SJCRH30 (cell line): ENCODE measurements at regions not wholly inside any gene's neighbourhood (a gene's known extent, or its start where the extent isn't known, plus 50 kb on each side); places are given as distances from the start of the nearest gene placed in this dataset.
"Not testable (repeated sequence)": the region's sequence is repeated elsewhere in the genome, so short reads cannot be mapped to it uniquely, and the experiment has no call there.

Source experiments
- DNase-seq, 2 experiments: peaks; one replicate each; pipeline ENCODE4 v3.0.0-alpha.2; 2015 to 2020
- H3K27ac ChIP-seq: fragments of 250-450 bp; sonication (Bioruptor Pico); 2 replicates; pipeline ENCODE4 v1.5.1; 2020; ENCODE audit warnings: mild to moderate bottlenecking, moderate library complexity
- H3K27me3 ChIP-seq: fragments of 250-450 bp; sonication (Bioruptor Pico); 2 replicates; pipeline ENCODE4 v1.5.1; 2020; ENCODE audit warnings: mild to moderate bottlenecking, moderate library complexity
- H3K36me3 ChIP-seq: fragments of 250-450 bp; sonication (Bioruptor Pico); 2 replicates; pipeline ENCODE4 v1.5.1; 2020; ENCODE audit warnings: mild to moderate bottlenecking, moderate library complexity
- H3K4me1 ChIP-seq: fragments of 250-450 bp; sonication (Bioruptor Pico); 2 replicates; pipeline ENCODE4 v1.5.1; 2020; ENCODE audit warnings: mild to moderate bottlenecking, moderate library complexity
- H3K4me3 ChIP-seq: fragments of 250-450 bp; sonication (Bioruptor Pico); 2 replicates; pipeline ENCODE4 v1.5.1; 2020; ENCODE audit warnings: mild to moderate bottlenecking, moderate library complexity
- H3K9me3 ChIP-seq: fragments of 250-450 bp; sonication (Bioruptor Pico); replicated peaks from 2 replicates; pipeline ENCODE4 v1.5.1; 2020; ENCODE audit warnings: mild to moderate bottlenecking, moderate library complexity

DNA sequence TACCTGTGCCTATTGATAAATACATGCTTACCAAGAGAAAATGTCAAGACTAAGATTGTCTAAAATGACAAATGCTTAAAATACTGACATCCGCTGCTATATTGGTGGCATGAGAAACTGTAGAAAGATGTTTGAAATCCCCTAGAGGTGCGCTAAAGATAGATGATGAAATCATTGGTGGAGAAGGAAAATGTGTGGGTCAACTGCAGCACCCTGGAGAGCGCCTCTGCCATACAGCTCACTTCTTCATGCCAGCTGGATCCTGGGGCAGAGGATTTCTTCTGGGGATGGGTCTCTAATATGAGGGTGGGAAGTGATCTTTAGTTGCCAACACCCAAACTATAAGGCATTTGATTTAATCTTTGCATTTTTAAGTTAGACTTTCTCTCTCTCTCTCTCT lies 680.4 kb upstream of the POM121L12 start:
- Histone ChIP-seq H3K27me3 (no peaks in the 10 kb centered on the region; the same call in 1 of the 2 replicates), H3K27ac (no peak overlapping the region), H3K9me3 (no peaks in the 10 kb centered on the region), H3K4me3 (no peak overlapping the region), H3K4me1 (no peaks in the 10 kb centered on the region), H3K36me3 (no peaks in the 10 kb centered on the region)
- peak; percentile 28 to 49 for DNase-seq

DNA sequence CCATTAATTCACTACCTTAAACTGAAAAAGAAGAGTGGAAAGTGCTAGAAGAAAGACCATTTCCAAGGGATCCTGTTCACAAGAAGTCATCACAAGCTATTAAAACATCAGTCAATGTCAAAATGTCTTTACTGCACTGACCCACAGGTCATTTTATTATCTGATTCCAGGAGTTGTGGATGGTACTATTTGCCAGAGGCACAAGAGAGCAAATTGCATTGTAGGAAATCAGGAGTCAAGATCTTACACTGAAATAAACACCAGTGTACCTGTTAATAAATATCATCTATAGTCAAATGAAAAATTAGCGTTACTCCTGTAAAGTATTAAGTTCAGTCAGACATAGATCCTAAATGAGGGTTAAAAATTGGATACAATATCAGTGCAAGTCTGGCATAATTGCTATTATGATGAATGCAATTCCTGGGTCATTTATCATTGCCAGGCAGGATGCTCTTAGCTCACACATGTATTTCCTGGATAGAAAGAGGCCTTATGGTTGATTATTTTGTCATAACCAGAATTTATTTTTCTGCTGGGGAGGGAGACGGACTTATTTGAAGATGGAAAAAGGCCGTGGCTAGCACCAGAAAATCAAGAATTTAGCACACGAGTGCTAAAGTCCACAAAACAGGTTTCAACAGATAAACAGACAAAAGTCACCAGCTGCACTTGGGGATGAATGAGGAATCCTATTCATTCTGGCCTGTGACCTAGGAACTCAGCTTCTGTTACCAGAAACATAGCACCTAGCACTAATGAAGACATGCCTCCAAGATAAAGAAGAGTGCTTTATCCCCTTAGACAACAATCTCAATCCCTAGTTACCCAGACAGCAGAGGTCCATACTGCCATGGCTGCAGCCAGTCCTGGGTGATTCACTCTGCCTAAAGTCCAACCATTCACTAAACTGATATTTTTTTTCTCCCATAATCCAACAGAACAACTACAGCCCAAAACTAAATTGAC lies 683.1 kb upstream of the POM121L12 start:
- Histone ChIP-seq H3K9me3 (no peaks in the 10 kb centered on the region), H3K27ac (no peak overlapping the region), H3K27me3 (no peaks in the 10 kb centered on the region; the same call in 1 of the 2 replicates), H3K4me1 (no peaks in the 10 kb centered on the region), H3K36me3 (no peaks in the 10 kb centered on the region), H3K4me3 (no peak overlapping the region)
- no peak for DNase-seq

DNA sequence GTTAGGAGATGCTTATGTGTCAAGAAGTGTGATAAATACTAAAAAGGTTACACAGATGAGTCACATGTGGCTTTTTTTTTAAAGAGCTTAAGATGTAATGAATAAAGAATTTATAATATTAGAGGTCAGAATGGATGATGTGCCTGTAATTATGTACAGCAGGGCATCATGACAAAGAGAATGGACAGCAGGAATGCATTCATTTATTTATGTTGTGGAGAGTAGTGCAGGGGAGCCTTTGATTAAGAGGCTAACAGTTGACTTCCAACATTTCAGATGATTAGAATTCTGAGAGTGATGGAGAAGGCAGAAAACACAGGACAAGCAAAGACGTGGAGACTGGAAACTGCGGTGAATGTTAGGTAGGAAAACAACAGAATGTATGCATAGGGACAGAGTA lies 691.4 kb upstream of the POM121L12 start:
- Histone ChIP-seq H3K4me1 (no peaks in the 10 kb centered on the region), H3K27ac (no peak overlapping the region), H3K27me3 (no peaks in the 10 kb centered on the region), H3K9me3 (no peaks in the 10 kb centered on the region), H3K4me3 (no peak overlapping the region), H3K36me3 (no peaks in the 10 kb centered on the region)
- DNase-seq: no peak

DNA sequence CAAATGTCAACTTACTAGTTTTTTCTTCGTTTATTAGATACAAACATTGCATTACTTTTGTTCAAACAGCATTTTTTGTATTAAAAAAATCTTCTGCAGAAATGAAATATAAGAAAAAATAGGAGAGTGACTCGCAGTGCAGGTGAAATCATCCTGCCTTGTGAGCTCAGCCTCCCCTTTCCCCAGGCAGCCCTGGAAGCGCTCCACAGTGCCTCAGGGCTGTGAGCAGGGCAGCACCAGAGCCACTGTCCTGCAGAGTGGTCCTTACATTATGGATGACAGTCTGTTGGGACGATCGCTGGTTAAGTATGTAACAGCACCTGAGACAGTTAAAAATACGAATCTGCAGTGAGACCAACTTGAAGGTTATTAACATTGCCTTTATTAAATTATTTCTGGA lies 695.4 kb upstream of the POM121L12 start:
- Histone ChIP-seq H3K27ac (no peak overlapping the region), H3K4me1 (no peaks in the 10 kb centered on the region), H3K27me3 (no peaks in the 10 kb centered on the region), H3K9me3 (no peaks in the 10 kb centered on the region), H3K36me3 (no peaks in the 10 kb centered on the region), H3K4me3 (no peak overlapping the region)
- DNase-seq: no peak

DNA sequence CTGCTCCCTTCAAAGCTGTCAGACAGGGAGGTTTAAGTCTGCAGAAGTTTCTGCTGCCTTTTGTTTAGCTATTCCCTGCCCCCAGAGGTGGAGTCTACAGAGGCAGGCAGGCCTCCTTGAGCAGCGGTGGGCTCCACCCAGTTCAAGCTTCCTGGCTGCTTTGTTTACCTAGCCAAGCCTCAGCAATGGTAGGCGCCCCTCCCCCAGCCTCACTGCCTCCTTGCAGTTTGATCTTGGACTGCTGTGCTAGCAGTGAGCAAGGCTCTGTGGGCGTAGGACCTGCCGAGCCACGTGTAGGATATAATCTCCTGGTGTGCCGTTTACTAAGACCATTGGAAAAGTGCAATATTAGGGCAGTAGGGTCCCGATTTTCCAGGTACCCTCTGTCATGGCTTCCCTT lies 707.1 kb upstream of the POM121L12 start:
- not testable (repeated sequence) for H3K4me1 ChIP-seq, H3K36me3 ChIP-seq, H3K27ac ChIP-seq, H3K9me3 ChIP-seq, DNase-seq, H3K4me3 ChIP-seq, H3K27me3 ChIP-seq

DNA sequence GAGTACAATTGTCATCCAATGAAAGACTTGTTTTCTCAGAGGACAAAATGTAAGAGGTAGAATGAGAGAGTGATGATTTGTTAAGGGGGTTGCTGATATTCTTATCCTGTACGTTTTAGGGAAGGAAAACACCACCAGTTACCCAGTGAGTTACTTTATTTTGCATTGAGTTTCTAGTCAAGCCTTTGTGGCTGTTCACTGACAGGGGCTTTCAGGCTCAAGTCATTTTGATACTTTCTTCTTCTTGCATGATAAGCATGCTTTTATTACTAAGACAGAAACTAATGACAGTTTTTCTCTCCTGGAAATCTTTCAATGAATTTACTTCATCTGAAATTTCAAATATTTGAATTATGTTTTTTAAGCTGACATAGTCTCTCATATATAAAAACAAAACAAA lies 710.2 kb upstream of the POM121L12 start:
- H3K4me1 ChIP-seq: no peaks in the 10 kb centered on the region
- no peak for DNase-seq
- no peaks in the 10 kb centered on the region for H3K27me3 ChIP-seq
- H3K9me3 ChIP-seq: no peaks in the 10 kb centered on the region
- H3K27ac ChIP-seq: no peak overlapping the region
- H3K36me3 ChIP-seq: no peaks in the 10 kb centered on the region
- no peak overlapping the region for H3K4me3 ChIP-seq

DNA sequence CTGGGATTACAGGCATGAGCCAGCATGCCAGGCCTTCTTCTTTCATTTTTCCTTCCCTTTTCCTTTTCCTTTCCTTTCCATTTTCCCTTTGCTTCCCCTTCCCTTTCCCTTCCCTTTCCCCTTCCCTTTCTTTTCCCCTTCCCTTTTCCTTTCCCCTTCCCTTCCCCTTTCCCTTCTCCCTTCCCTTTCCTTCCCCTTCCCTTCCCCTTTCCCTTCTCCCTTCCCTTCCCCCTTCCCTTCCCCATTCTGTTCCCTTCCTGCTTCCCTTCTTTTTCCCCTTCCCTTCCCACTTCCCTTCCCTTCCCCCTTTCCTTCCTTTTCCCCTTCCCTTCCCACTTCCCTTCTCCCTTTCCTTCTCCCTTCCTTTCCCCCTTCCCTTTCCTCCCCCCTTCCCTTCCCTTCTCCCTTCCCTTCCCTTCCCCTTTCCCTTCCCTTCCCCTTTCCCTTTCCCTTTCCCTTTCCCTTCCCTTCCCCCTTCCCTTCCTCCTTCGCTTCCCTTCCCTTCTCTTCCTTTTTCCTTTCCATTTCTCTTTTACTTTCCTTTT lies 712.2 kb upstream of the POM121L12 start:
- Histone ChIP-seq H3K36me3 (no peaks in the 10 kb centered on the region), H3K4me1 (no peaks in the 10 kb centered on the region), H3K27ac (no peak overlapping the region), H3K4me3 (no peak overlapping the region), H3K9me3 (no peaks in the 10 kb centered on the region), H3K27me3 (no peaks in the 10 kb centered on the region)
- no peak for DNase-seq

DNA sequence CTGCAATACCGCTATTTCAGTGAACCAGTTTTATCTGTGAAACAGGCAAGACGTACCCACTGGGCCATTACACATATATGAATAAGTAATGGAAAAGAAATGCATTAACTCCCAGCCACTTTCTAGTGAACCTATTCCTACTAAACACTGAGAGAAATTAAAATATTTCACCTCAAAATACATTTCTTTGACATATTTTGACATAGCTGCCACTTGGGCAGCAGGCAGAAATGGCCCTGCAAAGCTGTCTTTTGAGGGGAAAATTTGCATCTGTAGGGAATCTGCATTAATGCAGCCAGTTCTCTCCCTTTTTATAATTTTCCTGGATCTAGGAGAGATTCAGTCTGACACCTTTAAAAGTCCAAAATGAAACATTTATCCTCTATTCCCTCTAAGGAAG lies 714.8 kb upstream of the POM121L12 start:
- no peaks in the 10 kb centered on the region for H3K9me3 ChIP-seq
- DNase-seq: no peak
- no peaks in the 10 kb centered on the region for H3K4me1 ChIP-seq
- no peak overlapping the region for H3K27ac ChIP-seq
- H3K27me3 ChIP-seq: no peaks in the 10 kb centered on the region
- H3K4me3 ChIP-seq: no peak overlapping the region
- no peaks in the 10 kb centered on the region for H3K36me3 ChIP-seq

DNA sequence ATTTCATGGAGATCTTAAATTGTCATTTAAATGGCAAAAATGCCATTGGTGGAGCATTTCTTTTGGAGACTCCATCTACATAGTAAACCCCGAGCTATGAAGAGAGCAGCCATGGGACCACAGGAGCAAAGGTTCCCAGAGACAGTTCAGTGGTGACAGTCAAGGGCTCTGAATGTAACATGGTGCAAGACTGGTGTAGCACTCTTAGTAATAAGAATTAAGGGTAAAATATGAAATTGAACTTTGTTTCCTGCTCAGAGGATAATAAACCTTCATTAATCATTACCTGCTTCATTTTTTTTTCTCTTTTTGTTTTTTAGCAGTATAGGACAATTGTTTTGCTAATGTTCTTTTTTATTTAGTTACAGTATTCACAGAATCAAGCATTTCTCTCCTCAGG lies 717.5 kb upstream of the POM121L12 start:
- no peak overlapping the region for H3K27ac ChIP-seq
- H3K4me1 ChIP-seq: no peaks in the 10 kb centered on the region
- H3K9me3 ChIP-seq: no peaks in the 10 kb centered on the region
- H3K36me3 ChIP-seq: no peaks in the 10 kb centered on the region
- H3K4me3 ChIP-seq: no peak overlapping the region
- no peak for DNase-seq
- no peaks in the 10 kb centered on the region for H3K27me3 ChIP-seq

DNA sequence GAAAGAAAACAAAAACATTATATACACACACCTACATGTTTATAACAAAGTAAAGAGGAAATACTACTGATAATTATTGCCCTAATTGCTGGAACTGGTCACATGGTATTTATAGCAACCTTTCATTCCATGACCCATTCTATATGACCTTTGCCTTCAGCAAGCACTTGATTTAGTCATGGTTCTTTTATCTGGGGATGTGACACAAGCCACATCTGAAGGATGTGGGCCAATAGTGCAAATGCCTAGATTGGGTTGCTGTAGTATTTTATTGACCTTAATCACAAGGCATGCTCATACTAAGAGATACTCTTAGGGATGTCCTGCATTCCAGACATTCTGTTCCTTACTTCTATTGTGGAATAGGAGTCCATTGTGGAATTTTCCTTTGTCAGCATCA lies 723.5 kb upstream of the POM121L12 start:
- Histone ChIP-seq H3K9me3 (no peaks in the 10 kb centered on the region), H3K4me1 (no peaks in the 10 kb centered on the region), H3K4me3 (no peak overlapping the region), H3K36me3 (no peaks in the 10 kb centered on the region), H3K27ac (no peak overlapping the region), H3K27me3 (peaks cover 3% of the 10 kb centered on the region; the same call in 1 of the 2 replicates)
- no peak for DNase-seq

DNA sequence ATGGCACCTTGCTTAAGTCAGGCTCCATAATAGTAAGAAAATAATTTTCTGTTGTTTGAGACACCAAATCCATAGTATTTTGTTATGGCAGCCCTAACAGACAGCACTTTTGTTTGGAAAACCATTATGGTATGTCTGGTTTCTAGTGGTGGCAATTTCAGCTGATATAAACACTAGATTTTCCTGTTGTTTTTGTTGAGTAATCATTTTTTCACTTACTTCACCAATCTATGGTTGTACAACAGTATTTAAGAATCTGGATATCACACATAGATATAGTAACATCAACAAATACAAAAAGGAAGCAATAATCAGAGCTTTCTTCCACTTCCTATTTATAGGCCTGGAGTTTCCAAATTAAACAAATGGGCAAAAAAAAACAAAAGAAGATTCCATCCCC lies 725.8 kb upstream of the POM121L12 start:
- Histone ChIP-seq H3K9me3 (no peaks in the 10 kb centered on the region), H3K36me3 (no peaks in the 10 kb centered on the region), H3K27me3 (peaks cover 3% of the 10 kb centered on the region; the same call in 1 of the 2 replicates), H3K4me1 (no peaks in the 10 kb centered on the region), H3K27ac (no peak overlapping the region), H3K4me3 (no peak overlapping the region)
- DNase-seq: no peak

DNA sequence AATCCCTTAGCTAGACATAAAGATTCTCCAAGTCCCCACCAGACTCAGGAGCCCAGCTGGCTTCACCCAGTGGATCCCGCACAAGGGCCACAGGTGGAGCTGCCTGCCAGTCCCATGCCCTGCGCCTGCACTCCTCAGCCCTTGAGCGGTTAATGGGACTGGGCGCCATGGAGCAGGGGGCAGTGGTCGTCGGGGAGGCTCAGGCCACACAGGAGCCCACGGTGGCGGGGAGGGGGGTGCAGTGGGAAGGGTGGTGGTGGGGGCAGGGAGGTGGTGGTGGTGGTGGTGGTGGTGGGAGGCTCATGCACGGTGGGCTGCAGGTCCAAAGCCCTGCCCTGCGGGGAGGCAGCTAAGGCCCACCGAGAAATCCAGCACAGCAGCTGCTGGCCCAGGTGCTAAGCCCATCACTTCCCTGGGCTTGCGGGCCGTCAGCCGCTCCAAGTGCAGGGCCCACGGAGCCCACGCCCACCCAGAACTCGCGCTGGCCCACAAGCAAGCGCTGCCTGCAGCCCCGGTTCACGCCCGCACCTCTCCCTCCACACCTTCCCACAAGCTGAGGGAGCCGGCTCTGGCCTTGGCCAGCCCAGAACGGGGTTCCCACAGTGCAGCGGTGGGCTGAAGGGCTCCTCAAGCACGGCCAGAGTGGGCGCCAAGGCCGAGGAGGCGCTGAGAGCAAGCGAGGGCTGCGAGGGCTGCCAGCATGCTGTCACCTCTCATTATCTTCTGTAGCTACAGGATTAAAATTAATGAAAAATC lies 732.5 kb upstream of the POM121L12 start:
- Histone ChIP-seq H3K36me3 (no peaks in the 10 kb centered on the region), H3K27me3 (no peaks in the 10 kb centered on the region), H3K9me3 (no peaks in the 10 kb centered on the region), H3K4me1 (no peaks in the 10 kb centered on the region), H3K27ac (no peak overlapping the region), H3K4me3 (no peak overlapping the region)
- no peak for DNase-seq

DNA sequence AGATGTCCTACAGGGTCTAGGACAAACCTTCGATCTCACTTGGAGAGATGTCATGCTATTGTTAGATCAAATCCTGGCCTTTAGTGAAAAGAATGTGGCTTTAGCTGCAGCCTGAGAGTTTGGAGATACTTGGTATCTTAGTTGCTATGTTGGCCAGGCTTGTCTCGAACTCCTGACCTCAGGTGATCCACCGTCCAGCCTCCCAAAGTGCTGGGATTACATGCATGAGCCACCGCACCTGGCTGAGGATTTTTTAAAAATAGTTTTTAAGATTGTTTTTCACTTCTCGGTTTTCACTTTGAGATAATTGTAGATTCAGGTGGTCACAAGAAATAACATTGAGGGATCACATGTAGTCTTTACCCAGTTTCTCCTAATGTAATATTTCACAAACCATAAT lies 738.3 kb upstream of the POM121L12 start:
- H3K4me1 ChIP-seq: no peaks in the 10 kb centered on the region
- H3K36me3 ChIP-seq: no peaks in the 10 kb centered on the region
- peaks cover 8% of the 10 kb centered on the region; the same call in 1 of the 2 replicates for H3K27me3 ChIP-seq
- DNase-seq: no peak
- no peaks in the 10 kb centered on the region for H3K9me3 ChIP-seq
- no peak overlapping the region for H3K27ac ChIP-seq
- H3K4me3 ChIP-seq: no peak overlapping the region

DNA sequence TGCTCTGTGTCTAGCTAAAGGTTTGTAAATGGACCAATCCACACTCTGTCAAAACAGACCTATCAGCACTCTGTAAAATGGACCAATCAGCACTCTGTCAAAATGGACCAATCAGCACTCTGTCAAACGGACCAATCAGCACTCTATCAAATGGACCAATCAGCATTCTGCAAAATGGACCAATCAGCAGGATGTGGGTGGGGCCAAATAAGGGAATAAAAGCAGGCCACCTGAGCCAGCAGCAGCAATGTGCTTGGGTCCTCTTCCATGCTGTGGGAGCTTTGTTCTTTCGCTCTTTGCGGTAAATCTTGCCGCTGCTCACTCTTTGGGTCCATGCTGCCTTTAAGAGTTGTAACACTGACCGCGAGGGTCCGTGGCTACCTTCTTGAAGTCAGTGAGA lies 740.5 kb upstream of the POM121L12 start:
- H3K36me3 ChIP-seq: no peaks in the 10 kb centered on the region
- no peaks in the 10 kb centered on the region for H3K9me3 ChIP-seq
- H3K27ac ChIP-seq: no peak overlapping the region
- H3K4me3 ChIP-seq: no peak overlapping the region
- peak in 1 of 2 experiments; percentile 23 for DNase-seq
- no peaks in the 10 kb centered on the region for H3K4me1 ChIP-seq
- peaks cover 8% of the 10 kb centered on the region; the same call in 1 of the 2 replicates for H3K27me3 ChIP-seq

DNA sequence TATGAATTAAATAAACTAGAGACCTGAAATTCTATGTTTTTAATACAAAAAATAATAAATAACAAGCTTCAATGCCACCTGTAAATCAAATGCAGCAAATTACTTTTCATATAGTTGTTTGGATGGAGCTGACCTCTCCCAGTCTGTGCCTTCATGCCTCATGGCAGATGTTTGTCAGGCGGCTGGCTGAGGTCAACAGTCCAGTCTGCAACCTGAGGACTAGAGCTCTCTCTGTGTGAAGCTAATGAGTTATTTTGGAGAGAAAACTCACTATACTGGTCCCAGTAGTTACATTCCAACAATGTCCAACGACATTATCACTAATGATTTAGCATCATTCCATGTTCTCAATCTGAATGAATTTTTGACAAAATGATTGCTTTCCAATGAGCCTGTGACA lies 746.2 kb upstream of the POM121L12 start:
- H3K27me3 ChIP-seq: peaks cover 8% of the 10 kb centered on the region; the same call in 1 of the 2 replicates
- H3K27ac ChIP-seq: no peak overlapping the region
- no peaks in the 10 kb centered on the region for H3K36me3 ChIP-seq
- no peak overlapping the region for H3K4me3 ChIP-seq
- H3K4me1 ChIP-seq: no peaks in the 10 kb centered on the region
- no peak for DNase-seq
- no peaks in the 10 kb centered on the region for H3K9me3 ChIP-seq
